NCI-H748 (cell line): ENCODE measurements at regions not wholly inside any gene's neighbourhood (a gene's known extent, or its start where the extent isn't known, plus 50 kb on each side); places are given as distances from the start of the nearest gene placed in this dataset.

Source experiments
- DNase-seq: peaks from one replicate; lab custom pipeline; 2025; ENCODE audit not compliant: unreplicated experiment; lab: John Stamatoyannopoulos, UW

GRCh38 chr2:66382091-66382490 lies 52.8 kb upstream of the MEIS1 start:
- DNase-seq: no peak

- DNase-seq: no peak
These were observed 55.5 kb upstream of the MEIS1 start for GRCh38 chr2:66379473-66379872.

GRCh38 chr2:66377832-66378231 lies 57.1 kb upstream of the MEIS1 start:
- DNase-seq: no peak

DNA sequence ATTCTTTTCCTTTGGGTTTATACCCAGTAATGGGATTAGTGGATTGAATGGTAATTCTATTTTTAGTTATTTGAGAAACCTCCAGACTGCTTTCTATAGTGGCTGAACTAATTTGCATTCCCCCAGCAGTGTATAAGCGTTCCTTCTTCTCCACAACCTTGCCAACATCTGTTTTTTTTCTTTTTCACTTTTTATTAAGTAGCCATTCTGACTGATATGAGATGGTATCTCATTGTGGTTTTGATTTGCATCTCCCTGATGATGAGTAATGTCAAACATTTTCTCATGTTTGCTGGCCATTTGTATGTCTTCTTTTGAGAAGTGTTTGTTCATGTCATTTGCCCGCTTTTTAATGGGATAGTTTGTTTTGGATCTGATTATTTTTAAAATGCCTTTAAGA lies 64.1 kb upstream of the MEIS1 start:
- DNase-seq: no peak

DNA sequence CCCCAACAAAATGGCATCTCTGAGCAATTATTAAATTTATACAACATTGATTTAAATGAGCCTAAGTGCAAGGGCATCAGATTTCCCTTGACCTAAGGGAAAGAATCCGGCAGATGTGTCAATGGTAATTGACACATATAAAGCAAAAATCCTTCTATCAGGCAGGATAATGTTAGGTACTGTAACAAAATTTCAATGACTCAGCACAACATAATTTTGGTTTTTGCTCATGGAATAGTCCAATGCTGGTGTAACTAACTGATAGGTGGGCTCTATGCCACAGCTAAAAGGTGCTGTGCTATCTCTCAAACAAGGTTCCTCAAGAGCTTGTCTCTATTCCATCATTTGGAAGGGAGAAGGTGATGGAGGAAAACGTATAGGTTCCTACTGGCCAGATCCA lies 68.3 kb upstream of the MEIS1 start:
- DNase-seq: no peak

GRCh38 chr2:66364495-66365333 lies 70.2 kb upstream of the MEIS1 start:
- DNase-seq: no peak

DNA sequence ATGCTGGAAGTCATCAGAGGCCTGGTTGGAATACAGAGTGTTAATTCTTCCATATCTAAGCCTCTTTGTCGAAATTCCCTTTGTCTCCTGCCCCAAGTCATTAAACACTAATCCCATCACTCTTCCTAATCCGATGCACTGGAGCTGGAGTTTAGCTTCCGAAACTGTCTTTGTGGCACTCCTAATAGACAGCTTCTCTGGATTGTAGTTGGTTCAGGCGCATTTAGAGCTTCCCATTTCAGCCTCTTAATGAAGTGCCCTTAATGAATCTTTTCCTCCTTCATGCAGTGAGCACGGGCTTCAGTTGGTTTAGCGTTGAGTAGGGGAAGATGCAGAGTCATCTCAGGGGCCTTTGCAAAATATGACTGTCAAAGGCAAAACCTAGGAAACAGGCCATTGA lies 72.2 kb upstream of the MEIS1 start:
- DNase-seq: no peak

DNA sequence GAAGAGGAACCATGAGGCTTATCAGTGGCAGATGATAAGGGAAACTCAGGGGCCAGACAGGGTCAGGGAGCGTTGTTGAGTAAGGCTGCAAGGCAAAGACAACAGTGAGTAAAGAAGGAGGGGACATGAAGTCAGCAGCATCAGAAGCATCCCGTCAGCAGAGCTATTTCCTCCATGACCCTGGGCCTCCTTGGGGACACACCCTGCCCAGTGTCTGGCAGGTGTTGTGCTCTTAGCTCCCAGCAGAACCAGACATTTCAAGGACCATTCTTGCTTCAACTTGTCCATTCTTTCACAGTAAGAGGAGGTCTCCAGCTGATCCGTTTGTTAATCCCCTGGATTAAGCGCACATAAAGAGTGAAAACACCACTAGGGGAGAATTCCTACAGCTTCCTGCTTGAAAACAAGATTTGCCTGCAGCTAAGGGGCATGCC lies 88.7 kb upstream of the MEIS1 start:
- no peak for DNase-seq

DNA sequence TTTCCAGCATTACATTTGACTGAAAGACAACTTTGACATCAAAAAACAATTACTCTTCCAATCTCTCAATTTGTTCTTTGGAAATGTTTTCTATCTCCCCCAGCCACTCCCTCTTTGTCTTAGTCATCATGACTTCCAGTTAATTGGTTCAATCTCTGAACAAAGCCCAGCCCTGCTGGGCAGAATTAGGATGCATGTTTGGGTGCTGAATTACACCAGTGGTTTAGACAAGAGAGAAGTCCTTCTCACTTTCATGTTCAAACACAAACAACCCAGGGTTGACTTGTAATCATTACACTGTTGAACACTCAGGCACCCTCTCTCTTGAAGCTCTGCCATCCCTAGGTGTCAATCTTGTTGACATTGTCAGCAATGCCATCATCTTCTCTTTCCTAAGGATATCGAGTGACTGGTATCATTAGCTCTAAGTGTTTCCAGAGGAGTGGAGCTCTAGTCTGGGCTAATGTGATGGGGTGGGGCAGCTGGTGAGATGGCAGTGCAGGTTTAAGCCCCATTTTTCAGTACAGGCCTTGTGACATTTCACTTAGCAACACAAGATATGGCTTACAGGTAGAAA lies 90.8 kb upstream of the MEIS1 start:
- peak; percentile 53 for DNase-seq

GRCh38 chr2:66343259-66343658 lies 91.7 kb upstream of the MEIS1 start:
- no peak for DNase-seq

GRCh38 chr2:66340521-66340920 lies 94.4 kb upstream of the MEIS1 start:
- DNase-seq: no peak

DNA sequence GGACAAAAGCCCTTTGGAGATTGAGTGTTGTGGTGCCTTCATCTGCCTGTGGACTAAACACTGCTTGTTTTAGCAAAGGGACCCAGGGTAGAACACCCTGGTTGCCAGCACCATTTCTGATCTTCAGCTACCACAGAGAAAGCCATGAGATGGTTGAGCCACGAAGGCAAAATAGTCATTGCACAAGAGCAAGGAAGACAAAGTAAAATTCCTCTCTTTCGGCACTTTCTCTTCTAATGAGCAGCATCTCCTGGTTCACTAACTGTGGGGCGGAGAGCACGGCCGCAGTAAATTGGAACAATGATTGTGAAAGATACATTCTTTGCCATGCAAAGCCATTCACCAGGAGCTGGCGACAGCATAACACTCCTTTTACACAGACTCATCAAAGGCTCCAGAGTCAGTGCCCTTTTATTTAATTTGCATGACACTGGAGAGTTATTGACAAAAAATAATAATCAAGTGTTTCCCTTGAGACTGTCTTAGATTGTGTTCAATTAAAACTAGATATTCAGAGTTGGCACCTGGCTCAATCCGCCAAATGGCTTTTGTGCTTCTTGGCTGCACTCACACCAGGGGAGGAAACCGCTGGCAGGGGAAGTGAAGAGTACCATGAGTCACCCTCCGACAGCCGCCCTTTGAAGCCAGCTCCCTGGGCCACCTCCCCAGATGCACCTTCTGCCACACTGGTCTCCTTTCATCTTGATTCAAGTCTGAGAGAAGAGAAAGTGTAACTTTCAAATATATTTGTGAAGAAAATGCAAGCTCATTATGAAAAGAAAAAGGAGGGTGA lies 100.5 kb upstream of the MEIS1 start:
- DNase-seq: peak; percentile 42

- DNase-seq: no peak
These were observed 103.7 kb upstream of the MEIS1 start for GRCh38 chr2:66331176-66331575.

DNA sequence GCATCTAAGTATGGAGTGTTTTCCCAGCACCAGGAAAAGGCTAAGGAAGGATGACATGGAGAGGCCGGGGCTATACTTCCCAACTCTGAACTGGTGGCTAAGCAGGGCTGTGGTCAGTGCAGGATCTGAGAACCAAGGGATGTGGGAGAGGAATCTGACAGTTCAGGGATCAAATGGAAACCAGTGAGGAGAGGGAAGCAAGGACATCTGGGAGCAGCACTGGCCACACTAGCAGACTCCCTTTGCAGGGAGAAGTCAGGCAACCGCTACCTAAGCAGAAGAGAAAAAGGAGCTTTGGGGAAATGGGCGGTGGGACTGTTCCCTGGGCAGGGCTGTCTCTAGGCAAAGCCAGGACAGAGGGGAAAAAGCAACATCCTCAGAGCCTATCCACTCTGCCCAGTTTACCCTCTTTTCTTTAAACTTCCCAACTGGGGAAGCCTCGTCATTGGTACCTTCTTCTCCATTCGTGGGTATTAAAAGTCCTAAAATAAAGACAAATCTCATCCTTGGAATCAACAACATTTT lies 105.8 kb upstream of the MEIS1 start:
- no peak for DNase-seq

DNA sequence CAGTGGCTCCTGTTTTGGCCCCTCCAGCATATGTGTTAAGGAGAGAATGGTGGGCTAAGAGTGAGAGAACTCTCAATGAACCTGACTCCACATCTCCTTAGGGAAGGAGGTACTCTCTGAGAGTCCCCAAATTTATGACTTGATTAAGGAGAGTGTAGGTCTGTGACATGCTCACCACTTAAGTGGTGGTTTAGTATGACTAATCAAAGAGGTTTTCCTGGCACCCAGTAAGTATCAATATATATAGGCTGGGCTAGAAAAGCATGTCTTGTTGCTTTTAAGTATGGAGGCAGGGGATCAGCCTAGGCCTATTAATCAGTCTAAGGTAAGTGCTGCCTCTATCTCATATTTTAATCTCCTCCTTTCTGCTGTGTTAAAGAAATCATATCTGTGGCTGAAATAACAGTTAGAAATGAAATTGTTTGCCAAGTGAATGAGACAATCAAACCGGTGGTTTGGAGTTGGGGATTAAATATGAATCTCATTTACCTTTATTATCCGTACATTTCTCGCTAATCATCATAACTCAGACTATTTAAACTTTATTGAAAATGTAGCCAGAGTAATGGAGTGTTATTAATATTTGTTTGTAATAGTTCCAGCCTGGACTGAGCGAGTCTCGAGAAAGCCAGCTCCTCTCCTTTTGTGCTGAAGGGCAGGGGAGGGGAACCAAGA lies 107.7 kb upstream of the MEIS1 start:
- no peak for DNase-seq

DNA sequence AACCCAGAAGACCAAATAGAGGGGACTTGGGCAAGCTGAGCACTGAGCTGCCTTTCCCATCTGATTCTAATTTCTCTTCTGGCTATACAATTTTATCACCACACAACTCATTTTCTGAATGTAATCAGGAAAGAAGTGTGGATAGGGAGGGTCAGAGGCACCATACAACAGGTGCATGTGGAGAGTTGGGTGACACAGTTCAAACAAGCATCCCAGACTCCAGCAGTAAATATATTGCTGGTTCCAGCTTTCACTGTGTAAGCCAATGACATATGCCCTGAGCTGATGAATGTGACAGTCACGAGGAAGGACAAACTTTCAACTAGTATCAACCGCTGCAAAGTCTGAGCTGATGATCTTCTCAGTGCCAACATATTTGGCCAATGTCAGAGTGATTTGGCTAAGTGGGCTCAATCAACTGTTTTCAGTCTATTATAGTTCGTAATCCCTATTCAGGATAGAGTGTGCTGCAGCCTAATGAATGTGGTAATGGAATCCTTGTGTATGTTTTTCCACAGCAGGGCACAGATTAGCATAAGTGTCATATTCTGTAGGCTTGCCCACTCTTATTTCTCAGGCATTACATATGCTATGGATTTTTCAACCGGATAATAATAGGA lies 109.9 kb upstream of the MEIS1 start:
- peak; percentile 4 for DNase-seq

GRCh38 chr2:66324356-66324755 lies 110.6 kb upstream of the MEIS1 start:
- no peak for DNase-seq

GRCh38 chr2:66323406-66323805 lies 111.5 kb upstream of the MEIS1 start:
- no peak for DNase-seq

DNA sequence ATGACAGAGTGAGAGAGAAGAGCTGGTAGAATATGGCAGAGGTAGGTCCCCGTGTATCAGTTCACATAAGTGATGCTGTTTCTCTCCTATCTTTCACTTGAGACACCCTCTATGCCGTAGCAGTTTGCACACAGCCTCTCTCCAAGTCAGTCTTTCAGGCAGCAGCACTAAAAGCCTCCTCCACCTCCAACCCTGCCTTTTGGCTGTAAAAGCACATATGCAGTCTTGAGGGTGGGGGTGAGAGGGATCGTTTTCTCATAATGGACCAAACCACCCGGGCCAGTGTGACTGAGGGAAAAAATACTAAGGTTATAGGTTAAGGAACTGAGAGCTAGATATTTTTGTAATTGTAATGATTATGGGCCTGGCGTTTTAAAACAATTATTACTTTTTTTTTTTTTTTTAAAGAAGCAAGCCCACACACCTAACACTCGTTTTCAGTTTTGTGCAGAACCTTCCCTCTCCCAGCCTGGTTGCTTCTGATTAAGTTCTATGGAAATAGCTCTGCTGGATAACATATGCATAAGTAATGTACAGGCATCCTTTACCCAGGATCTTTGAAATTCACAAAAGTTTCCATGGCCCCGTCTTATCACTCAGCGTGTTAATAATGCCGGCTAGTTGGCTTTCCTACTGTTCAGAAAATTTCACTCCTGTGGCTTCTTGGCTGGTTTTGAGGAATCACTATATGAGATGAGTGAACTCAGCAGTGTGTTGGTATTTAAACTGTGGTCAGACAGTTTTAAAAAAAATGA lies 112.2 kb upstream of the MEIS1 start:
- no peak for DNase-seq

GRCh38 chr2:66318009-66318561 lies 116.8 kb upstream of the MEIS1 start:
- no peak for DNase-seq
